ENCODE measurements at regions not wholly inside any gene's neighbourhood (a gene's known extent, or its start where the extent isn't known, plus 50 kb on each side); places are given as distances from the start of the nearest gene placed in this dataset.

DNA sequence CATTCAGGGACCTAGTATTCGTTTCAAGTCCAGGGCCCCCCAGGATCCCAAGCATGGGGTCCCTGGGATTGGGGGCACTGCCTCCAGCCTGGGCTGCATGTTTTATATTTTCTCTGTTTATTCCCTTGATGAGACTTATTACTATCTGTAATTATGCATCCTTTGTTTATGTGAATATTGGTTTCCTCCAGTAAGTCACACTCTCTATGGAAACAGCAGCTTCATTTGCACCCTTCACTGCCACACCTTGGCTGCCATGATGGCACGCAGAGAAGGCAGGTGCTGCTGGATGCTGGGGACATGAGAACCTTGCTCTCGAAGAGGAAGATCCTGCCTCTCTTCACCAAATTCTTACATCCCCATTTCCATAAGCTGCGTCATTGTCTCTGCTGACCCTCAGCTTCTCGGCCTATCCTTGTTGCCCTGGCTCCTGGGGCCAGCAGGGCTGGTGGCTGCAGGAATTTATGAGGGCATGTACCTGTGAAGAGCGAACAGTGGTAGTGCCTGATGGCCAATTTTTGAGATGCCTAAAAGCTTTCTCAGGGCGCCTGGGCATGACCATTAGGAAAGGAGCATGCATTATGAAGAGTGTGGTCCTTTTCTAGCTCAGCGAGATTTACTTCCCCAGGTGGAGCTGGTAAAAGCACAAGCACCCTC lies 479.3 kb upstream of the KLF6 start:
- H3K4me1 Mint-ChIP-seq = peaks cover 8% of the 10 kb centered on the region

DNA sequence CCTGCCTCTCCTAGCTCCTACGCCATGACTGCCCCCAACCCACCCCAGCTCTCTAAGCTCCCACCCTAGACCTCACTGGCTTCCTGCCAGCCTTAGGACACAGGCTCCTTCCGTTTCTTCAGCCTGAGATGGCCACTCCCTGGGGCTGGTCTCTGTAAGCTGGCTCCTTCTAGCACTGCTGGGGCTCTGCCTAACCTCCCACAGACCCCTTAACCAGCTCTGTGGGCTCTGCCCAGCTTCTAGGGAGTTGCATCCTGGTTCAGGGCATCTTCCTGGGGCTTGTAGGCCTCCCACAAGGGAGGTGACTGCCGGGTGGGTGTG lies 478.6 kb upstream of the KLF6 start:
- H3K4me3 Mint-ChIP-seq = no peak overlapping the region
- no peaks in the 10 kb centered on the region for H3K36me3 Mint-ChIP-seq
- DNase-seq = no peak
- H3K9me3 Mint-ChIP-seq = no peaks in the 10 kb centered on the region
- no peak overlapping the region for H3K27ac Mint-ChIP-seq
- no peaks in the 10 kb centered on the region for H3K27me3 Mint-ChIP-seq
- peaks cover 8% of the 10 kb centered on the region for H3K4me1 Mint-ChIP-seq

More for the DNA sequence above, 479.3 kb upstream of the KLF6 start:
- Mint-ChIP-seq H3K27ac (no peak overlapping the region), H3K4me3 (no peak overlapping the region), H3K36me3 (no peaks in the 10 kb centered on the region), H3K9me3 (no peaks in the 10 kb centered on the region), H3K27me3 (no peaks in the 10 kb centered on the region)
- no peak for DNase-seq

GRCh38 chr10:4262870-4263600 lies 478.0 kb upstream of the KLF6 start:
- Mint-ChIP-seq H3K27ac (no peak overlapping the region), H3K27me3 (no peaks in the 10 kb centered on the region), H3K36me3 (no peaks in the 10 kb centered on the region), H3K9me3 (no peaks in the 10 kb centered on the region), H3K4me3 (no peak overlapping the region), H3K4me1 (peaks cover 8% of the 10 kb centered on the region)
- no peak for DNase-seq

- H3K4me1 Mint-ChIP-seq = peaks cover 8% of the 10 kb centered on the region
- no peak overlapping the region for H3K27ac Mint-ChIP-seq
- H3K4me3 Mint-ChIP-seq = no peak overlapping the region
- no peaks in the 10 kb centered on the region for H3K27me3 Mint-ChIP-seq
- DNase-seq = no peak
- no peaks in the 10 kb centered on the region for H3K9me3 Mint-ChIP-seq
- H3K36me3 Mint-ChIP-seq = no peaks in the 10 kb centered on the region
Measured at GRCh38 chr10:4262449-4262848, 477.4 kb upstream of the KLF6 start.

DNA sequence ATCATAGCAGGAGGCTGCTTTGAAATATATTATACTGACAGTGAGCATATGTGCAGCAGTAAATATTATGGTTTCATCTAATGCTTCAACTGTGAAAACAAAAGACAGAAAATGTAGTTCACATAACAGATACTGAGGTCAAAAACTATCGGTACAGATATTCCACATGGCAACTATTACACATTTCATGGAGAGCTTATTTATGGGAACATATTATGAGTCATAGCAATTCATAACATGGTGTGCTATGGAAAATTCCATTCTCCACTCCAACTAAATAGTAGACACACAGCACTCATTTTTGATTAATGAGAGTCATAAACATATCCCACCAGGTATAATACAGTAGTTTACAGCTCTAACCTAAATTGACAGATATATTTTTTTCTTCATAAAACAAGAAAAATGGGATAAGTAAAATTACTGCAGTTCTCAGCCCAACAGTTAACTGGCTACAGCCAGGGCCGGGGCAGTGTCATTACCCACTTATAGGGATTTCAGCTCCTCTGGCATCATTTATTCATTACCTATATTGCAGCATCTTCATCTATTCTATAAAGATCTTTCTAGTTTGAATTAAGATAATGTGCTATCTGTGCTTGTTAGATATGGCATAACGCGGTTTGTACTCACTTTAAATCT lies 475.6 kb upstream of the KLF6 start:
- Mint-ChIP-seq H3K4me3 (no peak overlapping the region), H3K9me3 (no peaks in the 10 kb centered on the region), H3K4me1 (peaks cover 2% of the 10 kb centered on the region), H3K27me3 (no peaks in the 10 kb centered on the region), H3K27ac (no peak overlapping the region), H3K36me3 (no peaks in the 10 kb centered on the region)
- DNase-seq = no peak

- DNase-seq = no peak
- Mint-ChIP-seq H3K4me1 (peaks cover 2% of the 10 kb centered on the region), H3K27ac (no peak overlapping the region), H3K4me3 (no peak overlapping the region), H3K36me3 (no peaks in the 10 kb centered on the region), H3K27me3 (no peaks in the 10 kb centered on the region), H3K9me3 (no peaks in the 10 kb centered on the region)
Measured at GRCh38 chr10:4257939-4258465, 473.0 kb upstream of the KLF6 start.

GRCh38 chr10:4256971-4257370 lies 472.0 kb upstream of the KLF6 start:
- Mint-ChIP-seq H3K27me3 (no peaks in the 10 kb centered on the region), H3K9me3 (no peaks in the 10 kb centered on the region), H3K36me3 (no peaks in the 10 kb centered on the region), H3K4me1 (peaks cover 2% of the 10 kb centered on the region), H3K4me3 (no peak overlapping the region), H3K27ac (no peak overlapping the region)
- no peak for DNase-seq

DNA sequence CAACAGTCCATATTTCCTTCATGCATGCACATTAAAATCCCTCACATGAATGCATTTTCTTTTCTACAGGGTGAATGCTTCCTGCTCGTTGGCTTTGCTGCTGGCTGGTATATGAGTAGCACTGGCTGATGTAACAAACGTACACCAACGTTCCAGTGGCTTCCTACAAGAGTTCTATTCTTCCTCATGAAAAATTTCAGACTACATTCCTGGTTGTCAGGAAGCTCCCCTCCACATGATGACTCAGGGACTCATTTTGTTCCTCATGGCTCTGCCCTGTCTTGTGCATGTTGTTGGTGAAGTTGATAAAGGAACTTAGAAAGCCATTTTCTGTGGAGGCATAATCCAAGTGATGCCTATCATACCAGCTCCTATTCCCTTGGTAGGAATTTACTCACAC lies 470.7 kb upstream of the KLF6 start:
- Mint-ChIP-seq H3K4me1 (peaks cover 2% of the 10 kb centered on the region), H3K27ac (no peak overlapping the region), H3K27me3 (peaks cover 3% of the 10 kb centered on the region), H3K9me3 (no peaks in the 10 kb centered on the region), H3K36me3 (no peaks in the 10 kb centered on the region), H3K4me3 (no peak overlapping the region)
- DNase-seq = no peak

DNA sequence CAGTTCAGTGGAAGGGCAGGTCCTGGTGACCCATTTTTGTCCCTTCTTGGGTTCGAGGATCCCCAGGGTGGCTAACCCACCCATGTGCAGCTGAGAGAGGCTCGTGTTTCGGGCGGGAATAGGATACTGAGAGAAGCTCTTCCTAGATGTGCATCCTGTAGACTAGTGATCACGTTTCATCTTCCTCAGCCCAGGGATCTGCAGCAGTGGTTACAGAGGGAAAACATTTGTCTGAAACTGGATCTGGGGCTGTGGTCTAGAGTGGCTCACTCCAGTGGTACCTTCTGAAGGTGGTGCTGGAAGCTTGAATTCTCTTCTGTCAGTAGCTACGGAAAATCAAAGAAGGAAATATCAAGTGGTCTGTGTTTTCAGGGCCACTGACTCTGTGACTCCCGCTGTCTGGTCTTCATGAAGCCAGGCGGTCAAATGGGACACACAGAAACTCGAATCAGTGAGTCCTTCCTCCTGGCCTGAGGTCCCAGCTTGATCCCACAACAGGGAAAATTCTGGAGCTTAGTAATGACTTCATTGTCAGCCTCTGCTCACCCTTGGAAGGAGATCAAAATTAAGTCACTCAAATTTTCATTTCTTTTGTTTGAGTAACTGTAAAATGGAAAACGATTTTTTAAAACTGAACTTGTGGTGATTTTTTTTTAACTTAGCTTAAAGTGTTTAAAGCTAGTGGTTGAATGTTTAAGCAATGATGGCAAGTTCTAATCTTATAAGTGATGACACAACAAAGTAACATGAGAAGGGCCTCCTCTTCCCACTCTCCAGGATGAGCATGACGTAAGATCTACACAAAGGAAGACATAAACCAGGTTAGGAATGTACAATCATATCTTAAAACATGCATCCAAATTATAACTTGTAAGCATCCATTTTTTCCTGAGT lies 469.3 kb upstream of the KLF6 start:
- H3K27me3 Mint-ChIP-seq = peaks cover 3% of the 10 kb centered on the region
- H3K4me3 Mint-ChIP-seq = no peak overlapping the region
- no peaks in the 10 kb centered on the region for H3K4me1 Mint-ChIP-seq
- H3K9me3 Mint-ChIP-seq = no peaks in the 10 kb centered on the region
- DNase-seq = no peak
- H3K36me3 Mint-ChIP-seq = no peaks in the 10 kb centered on the region
- H3K27ac Mint-ChIP-seq = no peak overlapping the region

GRCh38 chr10:4252701-4253100 lies 467.7 kb upstream of the KLF6 start:
- no peaks in the 10 kb centered on the region for H3K4me1 Mint-ChIP-seq
- no peak overlapping the region for H3K27ac Mint-ChIP-seq
- no peaks in the 10 kb centered on the region for H3K36me3 Mint-ChIP-seq
- DNase-seq = no peak
- no peak overlapping the region for H3K4me3 Mint-ChIP-seq
- H3K27me3 Mint-ChIP-seq = peaks cover 3% of the 10 kb centered on the region
- no peaks in the 10 kb centered on the region for H3K9me3 Mint-ChIP-seq

DNA sequence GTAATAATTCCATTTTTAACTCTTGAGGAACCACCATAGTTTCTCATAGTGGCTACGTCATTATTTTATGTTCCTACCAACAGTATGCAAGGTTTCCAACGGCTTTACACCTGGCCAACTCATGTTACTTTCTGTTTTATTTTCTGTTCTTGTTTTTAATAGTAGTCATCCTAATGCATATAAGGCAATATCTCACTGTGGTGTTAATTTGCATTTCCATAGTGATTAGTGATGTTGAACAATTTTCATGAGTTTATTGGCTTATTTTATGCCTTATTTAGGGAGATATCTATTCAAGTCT lies 465.5 kb upstream of the KLF6 start:
- H3K27ac Mint-ChIP-seq = no peak overlapping the region
- no peaks in the 10 kb centered on the region for H3K9me3 Mint-ChIP-seq
- no peaks in the 10 kb centered on the region for H3K36me3 Mint-ChIP-seq
- DNase-seq = no peak
- no peak overlapping the region for H3K4me3 Mint-ChIP-seq
- H3K4me1 Mint-ChIP-seq = peaks cover 13% of the 10 kb centered on the region
- H3K27me3 Mint-ChIP-seq = peaks cover 3% of the 10 kb centered on the region

- Mint-ChIP-seq H3K4me1 (peaks cover 13% of the 10 kb centered on the region), H3K4me3 (no peak overlapping the region), H3K36me3 (no peaks in the 10 kb centered on the region), H3K27me3 (peaks cover 3% of the 10 kb centered on the region), H3K9me3 (no peaks in the 10 kb centered on the region), H3K27ac (no peak overlapping the region)
- no peak for DNase-seq
Measured at GRCh38 chr10:4249841-4250586, 465.0 kb upstream of the KLF6 start.

- no peak for DNase-seq
- H3K27ac Mint-ChIP-seq = no peak overlapping the region
Measured at GRCh38 chr10:4247379-4247778, 462.4 kb upstream of the KLF6 start.

DNA sequence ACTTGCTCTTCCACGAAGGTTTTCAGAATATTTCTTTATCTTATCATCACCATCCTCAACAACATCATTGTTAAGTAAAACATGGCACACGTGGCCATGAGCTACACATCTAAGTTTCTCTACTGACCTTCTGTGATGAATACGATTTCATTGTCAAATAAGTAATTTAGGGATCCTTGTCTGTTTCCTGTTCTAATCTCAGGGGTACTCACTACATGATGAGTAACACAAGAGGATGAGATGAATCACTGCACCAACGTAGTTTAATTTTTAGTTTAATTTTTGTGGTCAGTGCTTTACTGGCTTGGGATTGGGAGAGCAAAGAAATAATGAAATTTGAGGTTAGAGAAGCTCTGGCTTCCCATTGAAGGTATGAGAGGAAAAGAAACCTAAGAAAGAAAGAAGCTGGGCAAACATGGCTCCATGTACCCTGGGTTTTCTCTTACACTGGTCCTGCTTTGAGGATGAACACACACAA lies 461.9 kb upstream of the KLF6 start:
- no peak overlapping the region for H3K4me3 Mint-ChIP-seq
- H3K36me3 Mint-ChIP-seq = no peaks in the 10 kb centered on the region
- peaks cover 31% of the 10 kb centered on the region for H3K4me1 Mint-ChIP-seq
- DNase-seq = no peak
- H3K27ac Mint-ChIP-seq = no peak overlapping the region
- H3K27me3 Mint-ChIP-seq = peaks cover 3% of the 10 kb centered on the region
- H3K9me3 Mint-ChIP-seq = no peaks in the 10 kb centered on the region

More at GRCh38 chr10:4247379-4247778, 462.4 kb upstream of the KLF6 start:
- H3K4me3 Mint-ChIP-seq = no peak overlapping the region
- H3K9me3 Mint-ChIP-seq = no peaks in the 10 kb centered on the region
- H3K36me3 Mint-ChIP-seq = no peaks in the 10 kb centered on the region
- H3K4me1 Mint-ChIP-seq = peaks cover 29% of the 10 kb centered on the region
- H3K27me3 Mint-ChIP-seq = peaks cover 3% of the 10 kb centered on the region

Data from activated naive CD8-positive, alpha-beta T cell treated with anti-CD3 and anti-CD28 coated beads for 36 hours (primary cell).